NB4 (cell line): ENCODE measurements at regions not wholly inside any gene's neighbourhood (a gene's known extent, or its start where the extent isn't known, plus 50 kb on each side); places are given as distances from the start of the nearest gene placed in this dataset.

Source experiments
- POLR2A ChIP-seq: IDR thresholded peaks from 2 replicates; pipeline ENCODE4 v1.6.1; 2011; ENCODE audit warnings: mild to moderate bottlenecking; ENCODE audit not compliant: insufficient read length; ENCODE audit errors: extremely low read depth
- TF ChIP-seq, protein P1 (sequence below): IDR thresholded peaks from one replicate; pipeline ENCODE4 v1.5.1; 2012; ENCODE audit warnings: low read depth, low read length
- TF ChIP-seq, protein P2 (sequence below): IDR thresholded peaks from 2 replicates; pipeline ENCODE4 v1.6.1; 2011; ENCODE audit warnings: low read depth, low read length

DNA sequence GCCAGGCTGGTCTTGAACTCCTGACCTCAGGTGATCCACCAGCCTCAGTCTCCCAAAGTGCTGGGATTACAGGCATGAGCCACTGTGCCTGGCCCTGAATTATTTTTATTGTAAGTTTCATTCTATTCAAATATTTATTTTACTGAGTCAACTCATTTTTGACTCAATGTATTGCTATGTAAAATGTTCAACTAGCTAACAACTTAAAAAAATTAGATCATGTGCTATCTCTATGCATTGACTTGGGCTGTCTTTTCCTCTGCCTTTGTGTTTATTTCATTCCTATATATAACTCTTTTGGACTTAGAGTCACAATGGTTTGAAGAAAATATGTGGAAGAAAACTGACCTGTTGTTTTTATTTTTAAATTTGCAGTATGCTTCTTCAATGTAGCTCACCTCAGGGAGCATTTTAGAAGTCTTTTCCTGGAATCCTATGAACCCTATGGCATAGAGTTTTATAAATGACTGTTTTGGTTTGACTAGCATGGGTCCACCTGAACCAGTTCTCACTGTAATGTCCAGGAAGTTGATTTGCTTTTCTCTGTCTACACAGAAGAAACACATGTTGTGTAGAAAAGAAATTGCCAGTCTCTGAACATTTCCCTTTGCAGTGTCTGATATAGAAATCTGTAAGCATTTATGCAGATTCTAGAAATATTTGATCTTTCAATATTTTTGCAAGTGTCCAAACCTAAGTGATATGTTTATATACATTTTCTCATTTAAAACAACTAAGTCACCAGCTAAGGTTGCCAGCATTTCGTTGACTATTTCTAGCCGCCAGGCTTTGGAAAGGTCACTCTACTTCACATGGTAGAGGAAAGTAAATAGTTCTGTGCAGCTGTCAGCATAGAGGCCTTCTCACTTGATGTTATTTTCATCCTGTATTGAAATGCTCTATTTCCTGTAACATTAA lies 138.8 kb downstream of the PCSK1 start:
- TF ChIP-seq, protein P1, sequence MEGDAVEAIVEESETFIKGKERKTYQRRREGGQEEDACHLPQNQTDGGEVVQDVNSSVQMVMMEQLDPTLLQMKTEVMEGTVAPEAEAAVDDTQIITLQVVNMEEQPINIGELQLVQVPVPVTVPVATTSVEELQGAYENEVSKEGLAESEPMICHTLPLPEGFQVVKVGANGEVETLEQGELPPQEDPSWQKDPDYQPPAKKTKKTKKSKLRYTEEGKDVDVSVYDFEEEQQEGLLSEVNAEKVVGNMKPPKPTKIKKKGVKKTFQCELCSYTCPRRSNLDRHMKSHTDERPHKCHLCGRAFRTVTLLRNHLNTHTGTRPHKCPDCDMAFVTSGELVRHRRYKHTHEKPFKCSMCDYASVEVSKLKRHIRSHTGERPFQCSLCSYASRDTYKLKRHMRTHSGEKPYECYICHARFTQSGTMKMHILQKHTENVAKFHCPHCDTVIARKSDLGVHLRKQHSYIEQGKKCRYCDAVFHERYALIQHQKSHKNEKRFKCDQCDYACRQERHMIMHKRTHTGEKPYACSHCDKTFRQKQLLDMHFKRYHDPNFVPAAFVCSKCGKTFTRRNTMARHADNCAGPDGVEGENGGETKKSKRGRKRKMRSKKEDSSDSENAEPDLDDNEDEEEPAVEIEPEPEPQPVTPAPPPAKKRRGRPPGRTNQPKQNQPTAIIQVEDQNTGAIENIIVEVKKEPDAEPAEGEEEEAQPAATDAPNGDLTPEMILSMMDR = no peak
- TF ChIP-seq, protein P2, sequence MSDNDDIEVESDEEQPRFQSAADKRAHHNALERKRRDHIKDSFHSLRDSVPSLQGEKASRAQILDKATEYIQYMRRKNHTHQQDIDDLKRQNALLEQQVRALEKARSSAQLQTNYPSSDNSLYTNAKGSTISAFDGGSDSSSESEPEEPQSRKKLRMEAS = no peak
- TF ChIP-seq POLR2A = no peak
